Activated T-helper 17 cell treated with anti-CD3 and anti-CD28 coated beads, Interleukin-2, amount 50 U/mL, for 72 hours (primary cell): ENCODE measurements at regions not wholly inside any gene's neighbourhood (a gene's known extent, or its start where the extent isn't known, plus 50 kb on each side); places are given as distances from the start of the nearest gene placed in this dataset.

Experiments
- ATAC-seq: fragments of 150-1000 bp; cut with Tn5 transposase; replicated peaks from 2 replicates; pipeline ENCODE4 v1.10.0; 2021; ENCODE audit warnings: mild to moderate bottlenecking, moderate library complexity
- H3K27ac Mint-ChIP-seq: one replicate; pipeline ENCODE4 v1.8.0; 2022; ENCODE audit warnings: mixed read lengths
- H3K27me3 Mint-ChIP-seq: one replicate; pipeline ENCODE4 v1.8.0; 2022; ENCODE audit warnings: mixed read lengths
- H3K36me3 Mint-ChIP-seq: one replicate; pipeline ENCODE4 v1.8.0; 2022; ENCODE audit warnings: low read depth, mild to moderate bottlenecking, mixed read lengths
- H3K4me1 Mint-ChIP-seq: one replicate; pipeline ENCODE4 v1.8.0; 2022; ENCODE audit warnings: mixed read lengths
- H3K4me3 Mint-ChIP-seq: one replicate; pipeline ENCODE4 v1.8.0; 2022; ENCODE audit warnings: mild to moderate bottlenecking, mixed read lengths
- H3K9me3 Mint-ChIP-seq: one replicate; pipeline ENCODE4 v1.8.0; 2022; ENCODE audit warnings: mixed read lengths

GRCh38 chr15:87118435-87118834 is 1038.8 kb downstream of the AGBL1 start:
- H3K9me3 Mint-ChIP-seq: peaks cover 3% of the 10 kb centered on the region
- H3K4me1 Mint-ChIP-seq: no peaks in the 10 kb centered on the region
- H3K36me3 Mint-ChIP-seq: no peaks in the 10 kb centered on the region
- H3K27ac Mint-ChIP-seq: no peak overlapping the region
- no peak overlapping the region for H3K4me3 Mint-ChIP-seq
- ATAC-seq: no peak
- H3K27me3 Mint-ChIP-seq: peaks cover 6% of the 10 kb centered on the region

- H3K36me3 Mint-ChIP-seq: no peaks in the 10 kb centered on the region
These were observed 1036.1 kb downstream of the AGBL1 start for GRCh38 chr15:87115795-87116194.

GRCh38 chr15:87099916-87100315 is 1020.2 kb downstream of the AGBL1 start:
- no peak overlapping the region for H3K4me3 Mint-ChIP-seq
- no peaks in the 10 kb centered on the region for H3K4me1 Mint-ChIP-seq
- H3K9me3 Mint-ChIP-seq: peaks cover 6% of the 10 kb centered on the region
- peaks cover 12% of the 10 kb centered on the region for H3K27me3 Mint-ChIP-seq
- no peak for ATAC-seq
- H3K27ac Mint-ChIP-seq: no peak overlapping the region
- no peaks in the 10 kb centered on the region for H3K36me3 Mint-ChIP-seq

More at GRCh38 chr15:87115795-87116194, 1036.1 kb downstream of the AGBL1 start:
- no peaks in the 10 kb centered on the region for H3K4me1 Mint-ChIP-seq
- no peak overlapping the region for H3K27ac Mint-ChIP-seq
- ATAC-seq: no peak
- H3K27me3 Mint-ChIP-seq: no peaks in the 10 kb centered on the region
- H3K4me3 Mint-ChIP-seq: no peak overlapping the region
- H3K9me3 Mint-ChIP-seq: no peaks in the 10 kb centered on the region

GRCh38 chr15:87089551-87089950 is 1009.9 kb downstream of the AGBL1 start:
- Mint-ChIP-seq H3K27ac (no peak overlapping the region), H3K9me3 (peaks cover 5% of the 10 kb centered on the region), H3K4me1 (no peaks in the 10 kb centered on the region), H3K27me3 (peaks cover 3% of the 10 kb centered on the region), H3K36me3 (no peaks in the 10 kb centered on the region), H3K4me3 (no peak overlapping the region)
- ATAC-seq: no peak

GRCh38 chr15:87083201-87083600 is 1003.5 kb downstream of the AGBL1 start:
- no peak overlapping the region for H3K27ac Mint-ChIP-seq
- no peaks in the 10 kb centered on the region for H3K4me1 Mint-ChIP-seq
- H3K9me3 Mint-ChIP-seq: no peaks in the 10 kb centered on the region
- no peak overlapping the region for H3K4me3 Mint-ChIP-seq
- ATAC-seq: no peak
- H3K27me3 Mint-ChIP-seq: peaks cover 6% of the 10 kb centered on the region
- H3K36me3 Mint-ChIP-seq: no peaks in the 10 kb centered on the region

- ATAC-seq: no peak
- Mint-ChIP-seq H3K4me3 (no peak overlapping the region), H3K4me1 (no peaks in the 10 kb centered on the region), H3K27ac (no peak overlapping the region), H3K36me3 (no peaks in the 10 kb centered on the region), H3K27me3 (peaks cover 6% of the 10 kb centered on the region), H3K9me3 (no peaks in the 10 kb centered on the region)
These were observed 1002.9 kb downstream of the AGBL1 start for GRCh38 chr15:87082581-87082980.

GRCh38 chr15:87080547-87080946 is 1000.9 kb downstream of the AGBL1 start:
- Mint-ChIP-seq H3K27me3 (peaks cover 6% of the 10 kb centered on the region), H3K36me3 (no peaks in the 10 kb centered on the region), H3K4me1 (no peaks in the 10 kb centered on the region), H3K9me3 (no peaks in the 10 kb centered on the region), H3K27ac (no peak overlapping the region), H3K4me3 (no peak overlapping the region)
- ATAC-seq: no peak
